NCI-H526 treated with DMSO at 0.1 percent for 48 hours (cell line): ENCODE measurements at regions not wholly inside any gene's neighbourhood (a gene's known extent, or its start where the extent isn't known, plus 50 kb on each side); places are given as distances from the start of the nearest gene placed in this dataset.
"Not testable (repeated sequence)": the region's sequence is repeated elsewhere in the genome, so short reads cannot be mapped to it uniquely, and the experiment has no call there.

Source experiments
- DNase-seq: peaks from one replicate; lab custom pipeline; 2025; lab: John Stamatoyannopoulos, UW

DNA sequence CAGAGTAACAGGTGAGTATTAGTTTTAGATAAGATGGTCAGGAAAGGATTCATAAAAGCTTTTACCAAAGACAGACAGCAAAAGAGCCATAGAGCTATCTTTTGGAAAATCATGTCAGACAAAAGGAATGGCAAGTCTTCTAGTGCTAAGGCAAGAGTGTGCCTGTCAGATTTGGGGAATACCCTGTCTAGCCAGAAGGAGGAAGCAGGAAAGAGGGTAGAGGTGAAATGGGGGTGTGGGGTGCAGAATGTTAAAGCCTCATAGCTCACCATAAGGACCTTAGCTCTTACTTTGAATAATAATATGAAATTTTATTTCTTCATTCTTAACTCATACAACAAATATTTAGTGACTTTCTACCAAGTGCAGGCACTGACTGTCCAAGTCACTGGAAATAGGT lies 512.1 kb upstream of the ROBO2 start:
- no peak for DNase-seq

DNA sequence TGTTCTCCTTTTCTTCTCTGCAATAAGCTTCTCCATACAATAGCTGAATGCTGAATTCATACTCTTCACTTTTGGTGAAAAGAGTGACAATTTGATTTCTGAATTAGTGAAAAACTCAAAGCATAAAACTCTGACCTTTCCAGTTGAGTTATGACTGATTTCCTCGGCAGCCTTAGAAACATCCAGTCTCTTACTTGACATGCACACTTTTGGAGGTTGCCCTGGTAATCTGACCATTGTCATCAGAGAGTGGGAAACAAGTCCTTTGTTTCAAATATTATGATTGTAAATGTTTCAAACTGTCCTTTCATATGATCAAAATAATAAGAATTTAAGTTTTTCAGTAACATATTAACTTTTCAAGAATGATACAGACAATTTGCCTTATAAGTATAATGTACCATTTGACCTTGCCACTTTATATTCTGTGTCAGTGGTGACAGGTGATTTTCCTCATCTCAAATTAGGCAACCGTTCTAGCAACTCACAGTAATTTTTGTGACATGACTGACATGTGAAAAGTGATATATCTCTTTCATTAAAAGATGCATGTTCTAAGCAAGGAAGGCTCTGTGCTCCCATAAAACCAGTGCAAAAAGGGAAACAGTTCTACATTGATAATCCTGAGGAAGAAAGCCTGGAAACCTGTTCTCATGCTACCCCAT lies 507.6 kb upstream of the ROBO2 start:
- no peak for DNase-seq

DNA sequence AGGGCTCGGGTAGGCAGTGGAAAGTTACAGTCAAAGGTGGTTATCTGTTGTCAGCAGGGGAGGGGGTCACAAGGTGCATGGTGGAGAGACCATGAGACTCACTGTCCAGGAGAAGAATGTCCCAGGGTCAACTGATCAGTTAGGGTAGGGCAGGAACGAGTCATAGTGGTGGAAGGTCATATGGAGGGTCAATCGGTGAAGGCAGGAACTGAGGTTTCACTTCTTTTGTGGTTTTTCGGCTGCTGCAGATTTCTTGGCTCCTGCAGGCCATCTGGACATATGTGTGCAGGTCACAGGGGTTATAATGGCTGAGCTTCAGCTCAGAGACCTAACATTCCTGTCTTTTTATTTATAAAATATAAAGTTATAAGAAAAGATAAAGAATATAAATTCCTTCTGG lies 506.2 kb upstream of the ROBO2 start:
- not testable (repeated sequence) for DNase-seq

DNA sequence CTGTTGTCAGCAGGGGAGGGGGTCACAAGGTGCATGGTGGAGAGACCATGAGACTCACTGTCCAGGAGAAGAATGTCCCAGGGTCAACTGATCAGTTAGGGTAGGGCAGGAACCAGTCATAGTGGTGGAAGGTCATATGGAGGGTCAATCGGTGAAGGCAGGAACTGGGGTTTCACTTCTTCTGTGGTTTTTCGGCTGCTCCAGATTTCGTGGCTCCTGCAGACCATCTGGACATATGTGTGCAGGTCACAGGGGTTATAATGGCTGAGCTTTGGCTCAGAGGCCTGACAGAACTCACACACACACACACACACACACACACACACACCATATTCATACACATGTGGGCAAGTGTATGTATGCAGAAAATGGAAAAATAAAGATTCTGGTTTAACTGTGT lies 502.0 kb upstream of the ROBO2 start:
- DNase-seq = not testable (repeated sequence)

DNA sequence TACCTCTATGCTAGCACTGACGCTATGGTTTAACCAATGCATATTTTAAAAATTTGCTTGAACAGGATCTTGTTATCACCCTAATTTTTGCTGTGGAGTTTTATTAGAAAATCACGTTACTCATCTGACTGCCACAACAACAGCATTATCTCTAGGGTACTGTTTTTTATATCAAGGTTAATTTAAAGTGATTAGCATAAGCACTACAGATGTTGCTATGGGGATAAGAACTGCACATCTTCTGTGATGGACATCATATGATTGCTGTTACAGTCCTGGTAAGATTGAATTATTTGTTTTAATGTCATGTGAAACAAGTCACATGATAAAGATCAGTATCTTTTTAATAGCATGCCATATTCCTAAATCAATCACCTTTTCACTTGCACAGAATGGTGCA lies 492.2 kb upstream of the ROBO2 start:
- DNase-seq = no peak

DNA sequence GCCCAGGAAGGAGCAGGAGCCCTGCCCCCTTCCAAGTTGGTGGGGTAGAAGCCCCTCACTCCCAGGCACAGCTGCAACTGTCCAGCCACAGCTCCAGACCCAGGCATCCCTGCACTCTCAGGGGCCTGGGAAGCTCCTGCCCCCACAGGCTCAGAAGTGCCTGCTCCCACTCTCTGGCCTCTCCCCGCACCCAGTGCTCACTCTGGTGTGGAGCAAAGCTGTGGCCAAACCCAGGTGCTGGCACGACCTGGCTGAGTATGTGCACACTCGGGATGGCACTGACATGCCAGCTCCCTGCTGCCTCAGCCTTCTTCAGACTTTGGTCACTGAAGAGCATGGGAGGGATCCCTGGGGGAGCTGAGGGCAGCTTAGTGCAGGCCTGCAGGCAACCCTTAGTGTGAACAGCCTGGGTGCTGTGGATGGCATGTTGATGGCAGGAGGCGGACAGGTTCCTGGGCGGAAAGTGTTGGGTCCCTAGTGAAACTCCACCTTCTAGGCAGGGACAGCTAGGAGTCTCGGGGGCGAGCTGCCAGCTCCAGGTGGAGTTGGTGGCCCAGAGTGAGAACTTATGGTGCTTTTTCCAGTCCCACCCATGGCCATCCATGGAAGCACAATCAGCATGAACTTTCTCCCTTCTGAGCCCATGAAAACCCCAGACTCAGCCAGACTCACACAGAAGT lies 489.2 kb upstream of the ROBO2 start:
- no peak for DNase-seq

DNA sequence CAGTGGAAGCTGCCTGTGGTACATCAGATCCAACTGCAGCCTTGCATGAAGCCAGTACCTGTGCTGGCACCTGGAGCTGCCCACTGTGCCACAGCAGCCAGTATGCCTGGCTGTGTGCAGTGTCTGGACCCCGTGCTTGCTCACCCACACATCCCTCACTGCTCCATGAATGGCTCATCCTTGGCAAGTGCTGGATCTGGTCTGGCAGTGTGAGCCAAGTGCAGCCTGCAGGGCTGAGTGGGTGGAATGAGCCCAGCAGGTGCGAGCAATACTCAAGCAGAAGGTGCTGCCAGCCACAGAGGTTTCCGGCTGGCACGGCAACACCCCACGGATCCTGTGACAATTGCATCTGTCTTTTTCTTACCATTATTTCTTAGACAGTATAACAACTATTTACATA lies 488.2 kb upstream of the ROBO2 start:
- no peak for DNase-seq

DNA sequence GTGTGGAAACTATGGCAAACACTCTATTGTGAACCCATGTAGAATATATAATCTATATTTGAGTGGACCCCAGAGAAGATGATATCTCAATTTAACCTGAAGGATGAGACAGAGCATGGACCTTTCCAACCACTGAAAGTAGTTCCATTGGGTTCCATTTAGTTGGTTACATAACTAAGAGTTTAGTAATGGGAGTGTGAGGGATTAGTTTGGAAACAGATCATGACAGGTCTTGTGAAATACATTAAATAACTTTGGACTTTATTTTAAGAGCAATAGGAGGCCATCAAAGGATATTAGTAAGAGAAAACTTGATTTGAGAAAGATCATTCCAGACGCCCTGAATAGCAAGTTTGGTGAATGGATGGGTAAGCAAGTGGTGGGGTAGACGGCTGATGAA lies 487.2 kb upstream of the ROBO2 start:
- DNase-seq = no peak

DNA sequence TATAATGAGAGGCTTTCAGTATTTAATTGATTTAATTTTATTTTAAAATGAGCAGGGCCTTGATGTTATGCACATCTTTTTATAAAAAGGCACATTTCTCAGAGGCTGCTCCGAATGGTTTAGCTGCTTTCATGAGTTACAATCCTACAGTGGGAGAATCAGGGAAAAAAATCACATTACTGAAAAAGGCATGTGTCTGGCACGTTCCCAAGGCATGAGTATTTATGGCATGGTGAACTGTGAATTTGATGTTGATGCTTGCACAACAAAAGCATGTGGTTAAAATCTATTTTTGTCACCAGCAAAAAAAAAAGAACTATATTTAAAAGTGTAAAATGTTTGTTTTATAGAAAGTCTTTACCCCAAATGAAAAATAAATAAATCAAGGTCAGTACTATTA lies 485.2 kb upstream of the ROBO2 start:
- no peak for DNase-seq

DNA sequence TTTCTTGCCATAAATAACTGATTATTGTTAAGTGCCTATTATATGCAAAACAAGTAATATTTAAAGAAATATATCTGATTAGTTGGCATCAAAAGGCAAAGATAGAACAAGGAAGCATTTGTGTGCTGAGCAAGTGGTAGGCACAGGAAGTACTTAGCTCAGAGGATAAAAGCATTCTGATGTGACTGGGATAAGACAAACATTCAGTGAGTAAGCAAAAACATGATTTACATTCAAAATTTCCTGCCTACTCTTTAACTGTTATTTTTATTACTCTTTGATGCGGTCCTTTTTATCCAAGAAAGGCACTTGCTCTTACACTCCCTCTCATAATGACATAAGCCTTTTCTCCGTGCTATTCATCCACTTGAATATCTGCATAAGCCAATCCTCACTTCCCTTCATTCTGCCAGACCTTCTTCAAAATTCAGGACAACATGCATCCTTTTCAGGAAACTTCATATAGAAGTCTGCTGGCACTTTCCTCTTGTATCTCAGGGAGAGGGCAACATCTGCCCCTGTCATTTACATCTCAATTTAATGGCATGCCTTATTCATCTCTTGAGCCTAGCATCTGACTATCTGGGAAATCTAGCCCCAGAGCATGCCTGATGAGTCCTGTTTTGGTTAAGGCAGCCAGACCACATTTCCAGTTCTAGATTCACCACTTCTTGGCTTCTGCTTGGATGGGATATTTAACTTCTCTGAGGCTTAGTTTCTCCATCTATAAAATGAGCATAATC lies 478.2 kb upstream of the ROBO2 start:
- no peak for DNase-seq

DNA sequence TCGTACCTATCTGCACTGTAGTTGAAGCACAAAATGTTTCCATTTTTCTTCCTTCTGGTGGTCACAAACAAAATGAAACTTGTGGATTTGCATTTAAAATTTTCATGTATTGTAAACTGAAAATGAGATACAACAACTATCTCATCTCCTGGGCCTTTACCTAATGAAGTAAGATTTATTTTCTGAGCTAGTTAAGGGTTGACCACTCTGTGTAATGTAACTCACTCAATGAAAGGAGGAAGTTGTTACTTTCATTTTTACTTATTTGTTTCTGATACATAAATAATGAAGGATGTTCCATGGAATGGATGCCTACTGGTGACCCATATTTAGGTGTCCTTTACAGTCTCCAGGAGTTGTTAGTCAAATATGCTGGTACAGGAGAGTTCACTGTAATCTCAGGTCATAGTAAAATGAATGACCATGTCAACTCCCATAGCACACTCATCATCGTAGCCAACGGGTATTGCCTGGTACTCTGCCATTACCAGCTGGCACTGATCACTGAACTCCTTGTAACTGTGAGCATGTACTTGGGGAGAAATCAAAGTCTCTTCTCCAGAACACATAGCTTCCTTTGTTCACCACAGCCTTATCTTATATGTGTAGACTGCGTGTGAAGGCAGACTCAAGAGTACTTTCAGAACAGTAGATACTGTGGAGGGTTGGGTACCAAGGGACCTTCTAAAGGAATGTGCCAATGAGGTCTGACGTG lies 474.2 kb upstream of the ROBO2 start:
- no peak for DNase-seq

DNA sequence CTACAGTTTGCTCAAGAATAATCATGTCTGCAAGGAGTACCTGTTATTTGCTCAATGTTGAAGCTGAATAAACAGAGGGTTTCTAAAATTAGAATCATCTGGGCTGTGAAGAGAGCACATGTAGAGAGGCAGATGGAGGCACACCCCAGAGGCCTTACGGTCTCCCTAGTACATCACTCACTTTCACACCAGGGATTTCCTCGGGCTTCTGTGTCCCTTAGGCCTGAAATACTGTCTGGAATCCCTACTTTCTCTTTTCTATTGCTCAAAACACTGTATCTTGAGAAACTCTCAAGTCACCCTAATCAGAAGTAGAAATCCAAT lies 473.7 kb upstream of the ROBO2 start:
- DNase-seq = no peak

DNA sequence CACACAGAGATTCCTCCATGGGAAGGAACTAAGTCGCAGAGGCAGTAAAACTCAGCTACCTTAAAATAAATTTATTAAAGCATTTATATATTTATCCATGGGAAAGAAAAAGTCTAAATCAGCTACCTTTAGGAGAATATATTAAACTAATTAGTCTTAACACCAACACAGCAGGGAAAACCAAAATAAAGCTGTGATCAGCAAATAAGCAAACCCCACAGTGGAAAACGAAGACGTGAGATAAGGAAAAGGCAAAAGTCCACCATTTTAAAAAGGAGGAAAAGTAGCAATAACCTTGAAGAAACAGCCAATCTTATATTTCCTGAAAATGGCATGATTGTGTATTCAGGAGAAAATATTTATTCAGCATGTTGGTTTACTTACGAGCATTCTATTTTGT lies 473.0 kb upstream of the ROBO2 start:
- DNase-seq = no peak

DNA sequence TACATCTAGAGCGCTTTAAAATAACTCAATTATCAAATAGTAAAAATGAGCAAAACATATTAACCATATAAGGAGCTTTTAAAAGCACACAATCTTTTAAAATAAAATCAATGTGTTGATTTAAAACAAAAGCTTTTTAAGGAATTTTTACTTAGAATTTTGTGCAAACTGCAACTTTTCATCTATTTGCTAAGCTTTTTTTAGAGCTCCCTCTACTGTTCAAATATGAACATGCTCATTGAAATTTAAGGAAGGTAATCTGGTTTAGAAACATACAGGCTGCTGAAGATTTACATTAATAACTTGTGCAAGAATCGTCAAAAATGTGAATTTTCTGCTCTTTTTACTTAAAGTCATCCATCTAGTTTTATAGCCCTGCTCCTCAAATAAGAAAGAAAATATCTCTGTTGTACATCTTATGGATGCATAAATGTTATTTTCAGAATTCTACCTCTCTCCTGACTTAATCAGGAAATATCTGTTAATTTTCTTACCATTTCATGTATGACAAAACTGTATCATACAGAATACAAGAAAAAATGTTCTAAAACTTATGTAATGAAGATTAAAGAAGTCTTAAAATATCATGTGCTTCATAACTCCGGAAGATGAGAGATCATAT lies 469.4 kb upstream of the ROBO2 start:
- DNase-seq = no peak

DNA sequence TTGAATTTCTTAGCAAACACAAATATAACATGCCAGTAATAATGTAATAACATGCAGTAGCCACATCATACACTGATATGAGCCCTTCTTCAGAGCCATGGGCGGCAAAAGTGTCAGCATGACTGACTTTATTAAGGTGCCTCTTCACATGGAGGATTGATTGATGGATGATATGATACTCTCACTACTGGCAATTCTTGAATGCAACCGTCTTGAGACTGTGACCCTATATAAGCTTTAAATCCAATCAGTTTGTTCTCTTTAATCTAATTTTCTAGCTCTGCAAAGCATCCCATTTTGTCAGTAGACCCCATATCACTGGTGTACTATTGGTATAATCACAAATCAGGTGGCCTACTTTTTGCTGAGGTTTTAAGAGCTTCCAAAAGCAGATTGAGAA lies 463.7 kb upstream of the ROBO2 start:
- DNase-seq = no peak

DNA sequence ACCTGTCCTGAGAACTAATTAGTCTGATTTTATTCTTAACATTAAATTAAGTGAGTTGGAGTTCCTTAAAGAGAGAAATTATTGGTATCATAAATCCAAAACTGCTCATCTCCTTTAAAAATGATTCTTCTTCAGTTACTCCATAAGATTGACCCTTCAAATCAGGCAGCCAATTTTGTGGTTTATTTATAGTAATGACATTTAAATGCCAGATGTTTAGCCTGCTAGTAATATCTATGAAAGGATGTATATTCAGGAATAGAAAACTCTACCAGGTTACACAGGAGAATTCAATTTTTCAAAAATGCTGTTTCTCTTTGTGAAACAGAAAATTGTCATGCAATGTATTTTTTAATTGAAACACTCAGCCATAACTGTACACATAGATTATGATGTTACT lies 457.8 kb upstream of the ROBO2 start:
- DNase-seq = no peak

DNA sequence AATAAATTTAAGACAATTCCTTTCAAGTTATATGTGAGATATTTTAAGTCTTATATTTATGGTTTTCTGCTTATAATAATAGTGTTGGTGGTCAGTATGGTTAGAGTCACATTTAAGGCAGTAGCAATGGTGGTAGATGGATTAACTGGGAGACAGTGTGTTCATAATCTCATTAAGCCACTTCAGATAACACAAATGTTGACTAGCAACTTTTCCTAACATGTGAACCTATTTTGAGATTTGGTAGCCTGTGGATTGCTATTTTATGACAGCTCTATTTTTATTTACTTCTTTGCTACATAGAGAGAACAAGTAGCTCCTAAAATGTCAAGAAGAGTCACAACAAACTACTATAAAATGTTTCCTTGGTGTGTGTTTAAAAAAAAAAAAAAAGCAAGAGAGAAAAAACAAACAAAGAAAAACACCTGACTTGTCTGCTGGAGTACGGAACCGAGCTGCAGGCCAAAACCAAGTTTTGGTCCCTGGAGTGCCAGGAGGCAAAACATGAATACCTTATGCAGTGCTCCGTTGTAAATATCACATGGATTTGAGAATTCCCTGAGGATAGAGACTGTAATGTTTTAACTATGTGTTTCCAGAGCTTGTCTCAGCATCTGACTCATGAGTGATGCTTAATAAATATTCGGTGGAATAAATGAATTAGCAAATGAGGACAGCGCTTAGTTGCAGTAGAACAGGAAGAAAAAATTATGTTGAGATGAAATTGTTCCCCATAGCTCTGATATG lies 457.1 kb upstream of the ROBO2 start:
- DNase-seq = no peak

DNA sequence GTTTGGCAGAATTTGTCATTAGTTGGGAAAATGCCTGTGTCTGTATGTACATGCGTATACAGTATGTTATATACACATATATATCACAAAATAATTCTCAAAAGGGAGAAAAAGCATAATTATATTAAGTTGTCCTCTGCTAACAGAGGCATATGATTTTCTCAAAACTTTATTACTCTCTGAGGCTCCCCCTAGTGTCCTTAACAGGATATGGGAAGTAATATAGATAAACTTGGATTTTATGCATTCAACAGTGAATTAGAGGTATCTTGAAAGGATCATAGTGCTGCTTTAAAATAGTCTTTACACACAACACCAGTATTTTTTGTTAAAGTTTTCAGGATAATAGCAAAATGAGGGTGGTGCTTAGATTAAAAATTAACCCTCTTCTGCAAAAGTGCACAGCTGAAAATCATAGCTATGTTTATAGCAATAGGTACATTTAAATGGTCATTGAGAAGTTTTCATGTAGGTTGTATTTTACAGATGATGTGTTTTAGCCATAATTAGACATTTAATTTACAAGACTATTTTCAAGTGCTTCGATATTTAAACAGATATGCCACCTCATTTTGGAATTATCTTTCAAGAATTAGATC lies 454.0 kb upstream of the ROBO2 start:
- DNase-seq = no peak

DNA sequence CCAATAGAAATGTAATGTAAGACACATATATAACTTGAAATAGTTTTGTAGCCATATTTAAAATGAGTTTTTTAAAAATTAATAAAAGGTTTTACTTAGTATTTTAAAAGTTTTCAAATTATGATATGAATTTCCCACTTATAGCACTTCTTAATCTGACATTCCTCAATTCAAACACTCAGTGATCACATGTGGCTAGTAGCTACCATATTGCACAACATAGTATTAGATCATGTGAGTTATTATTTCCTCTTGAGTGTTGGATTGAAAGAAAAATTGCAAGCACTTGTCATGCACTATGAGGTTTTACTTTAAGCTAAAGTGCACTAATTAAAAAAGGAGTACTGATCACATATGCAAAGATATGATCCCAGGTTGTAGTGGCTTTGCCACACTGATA lies 453.4 kb upstream of the ROBO2 start:
- no peak for DNase-seq

DNA sequence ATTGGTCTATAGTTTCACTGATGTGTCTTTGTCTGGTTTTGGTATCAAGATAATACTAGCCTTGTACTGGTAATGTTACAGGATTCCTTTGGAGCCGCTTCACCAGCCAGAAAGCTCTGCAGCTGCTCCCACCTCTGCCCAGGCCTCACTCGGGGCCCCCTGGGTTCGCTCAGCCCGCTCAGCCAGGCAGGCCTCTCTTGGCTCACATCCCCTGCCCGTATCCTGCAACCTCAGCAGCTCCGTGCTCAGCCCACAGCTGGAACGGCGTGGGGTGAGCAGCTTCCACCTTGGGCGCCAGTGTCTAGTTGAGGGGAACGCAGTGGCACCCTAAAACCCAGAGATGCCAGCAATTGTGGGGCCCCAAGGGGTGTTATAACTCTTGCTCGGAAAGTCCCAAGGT lies 429.7 kb upstream of the ROBO2 start:
- no peak for DNase-seq

DNA sequence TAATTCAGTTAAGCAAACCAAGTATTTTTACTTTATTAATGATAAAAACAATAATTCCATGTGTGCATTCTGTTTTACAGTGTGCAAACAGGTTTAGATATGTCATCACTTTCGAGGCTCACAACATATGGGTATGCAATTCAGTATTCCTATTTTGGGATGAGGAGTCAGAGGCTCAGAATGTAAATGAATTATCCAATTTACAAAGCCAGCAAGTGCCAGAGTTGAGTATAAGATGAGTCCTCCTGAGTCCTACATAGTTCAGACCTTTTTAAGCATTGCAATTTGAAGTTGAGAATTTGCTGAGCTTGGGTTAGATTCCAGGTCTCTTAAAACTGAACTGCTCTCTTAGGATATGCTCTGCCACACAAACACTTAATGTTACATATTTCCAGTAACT lies 424.2 kb upstream of the ROBO2 start:
- no peak for DNase-seq
